ENCODE measurements at regions not wholly inside any gene's neighbourhood (a gene's known extent, or its start where the extent isn't known, plus 50 kb on each side); places are given as distances from the start of the nearest gene placed in this dataset.

DNA sequence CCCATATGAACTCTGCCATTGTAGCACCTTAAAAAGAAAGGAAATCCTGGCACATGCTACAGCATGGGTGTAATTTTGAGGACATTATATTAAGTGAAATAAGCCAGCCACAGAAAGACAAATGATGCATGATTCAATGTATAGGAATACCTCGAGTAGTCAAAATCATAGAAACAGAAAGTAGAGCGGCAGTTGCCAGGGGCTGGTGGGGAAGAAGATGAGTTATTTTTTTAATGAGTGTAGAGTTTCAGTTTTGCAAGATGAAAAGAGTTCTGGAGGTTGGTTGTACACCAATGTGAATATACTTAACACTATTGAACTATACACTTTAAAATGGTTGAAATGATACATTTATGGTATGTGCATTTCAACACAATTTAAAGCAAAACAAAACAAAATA lies 133.0 kb downstream of the ZDHHC21 start:
- no peak for DNase-seq

GRCh38 chr9:14554886-14555285 lies 138.3 kb downstream of the ZDHHC21 start:
- no peak for DNase-seq

DNA sequence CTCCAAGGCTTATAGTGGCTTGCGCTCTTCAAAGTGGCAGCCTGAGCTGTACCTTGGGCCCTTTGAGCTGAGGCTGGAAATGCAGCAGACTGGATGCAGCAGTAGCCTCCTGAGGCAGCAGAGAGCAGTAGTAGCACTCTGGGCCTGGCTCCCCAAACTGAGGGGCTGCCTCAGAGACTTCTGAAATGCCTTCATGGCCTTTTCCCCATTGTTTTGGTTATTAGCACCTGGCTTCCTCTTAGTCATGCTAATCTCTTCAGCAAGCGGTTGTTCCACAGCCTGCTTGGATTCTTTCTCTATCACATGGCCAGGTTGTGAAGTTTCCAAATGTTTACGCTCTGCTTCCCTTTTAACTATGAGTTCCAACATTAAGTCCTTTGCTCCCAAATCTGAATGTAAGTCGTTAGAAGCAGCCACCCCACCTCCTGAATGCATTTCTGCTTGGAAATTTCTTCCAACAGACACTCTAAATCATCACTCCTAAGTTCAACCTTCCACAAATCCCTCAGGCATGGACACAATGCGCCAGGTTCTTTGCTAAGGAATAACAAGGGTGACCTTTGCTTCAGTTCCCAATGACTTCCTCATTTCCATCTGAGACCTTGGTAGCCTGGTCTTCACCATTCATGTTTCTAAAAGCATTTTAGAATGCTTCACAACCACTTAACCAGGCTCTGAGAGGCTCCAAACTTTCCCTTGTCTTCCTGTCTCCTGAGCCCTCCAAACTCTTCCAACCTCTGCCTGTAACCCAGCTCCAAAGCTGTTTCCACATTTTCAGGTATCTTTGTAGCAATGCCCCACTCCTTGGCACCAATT lies 145.8 kb downstream of the ZDHHC21 start:
- no peak for DNase-seq

DNA sequence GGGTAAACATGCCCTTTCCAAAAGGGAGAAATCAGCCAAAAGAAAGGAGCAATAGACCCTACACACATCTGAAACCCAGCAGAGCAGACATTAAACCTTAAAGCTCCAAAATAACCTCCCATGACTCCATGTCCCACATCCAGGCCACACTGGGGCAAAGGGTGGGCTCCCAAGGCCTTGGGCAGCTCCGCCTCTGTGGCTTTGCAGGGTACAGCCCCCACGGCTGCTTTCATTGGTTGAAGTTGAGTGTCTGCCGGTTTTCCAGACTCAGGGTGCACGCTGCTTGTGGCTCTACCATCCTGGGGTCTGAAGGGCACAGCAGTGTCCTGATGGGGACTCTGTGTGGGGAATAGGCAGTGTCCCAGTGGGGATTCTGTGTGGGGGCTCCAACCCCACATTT lies 146.5 kb downstream of the ZDHHC21 start:
- DNase-seq, result no peak

DNA sequence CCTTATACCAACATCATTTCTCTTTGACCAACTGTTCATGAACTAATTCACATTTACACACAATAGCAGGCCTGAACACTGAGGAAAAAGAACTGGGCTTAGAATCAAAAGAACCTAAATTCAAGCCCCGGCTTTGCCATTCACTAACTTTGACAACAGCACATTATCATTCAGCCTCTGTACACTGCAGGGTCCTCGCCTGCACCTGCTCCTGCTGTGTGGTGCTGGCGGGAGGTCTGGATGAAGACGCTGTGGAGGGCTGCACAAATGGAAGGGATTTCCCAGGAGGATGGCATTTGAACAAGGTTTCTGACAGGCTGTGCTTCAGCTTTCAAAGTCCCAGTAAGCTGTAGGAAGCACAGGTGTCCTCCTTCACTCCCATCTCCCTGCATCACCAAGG lies 151.2 kb downstream of the ZDHHC21 start:
- no peak for DNase-seq

DNA sequence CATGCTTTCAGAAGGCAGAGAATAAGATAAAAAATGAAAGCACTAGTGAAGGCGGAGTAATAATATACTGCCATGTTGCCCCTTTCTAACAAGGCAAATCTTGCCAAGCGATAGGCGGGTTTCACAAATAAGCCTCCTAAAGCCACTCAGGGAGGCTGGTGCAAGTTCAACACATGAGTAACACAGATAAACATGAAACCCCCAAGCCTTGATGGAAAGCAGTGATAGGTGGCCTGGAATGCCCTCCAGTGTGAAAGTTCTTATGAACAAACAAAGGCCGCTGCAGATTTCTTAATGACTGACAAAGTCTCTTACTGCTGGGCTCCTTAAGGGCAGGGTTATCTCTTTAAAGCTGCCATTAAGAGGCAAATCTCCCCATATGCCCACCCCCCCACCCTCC lies 154.7 kb downstream of the ZDHHC21 start:
- DNase-seq, result no peak

DNA sequence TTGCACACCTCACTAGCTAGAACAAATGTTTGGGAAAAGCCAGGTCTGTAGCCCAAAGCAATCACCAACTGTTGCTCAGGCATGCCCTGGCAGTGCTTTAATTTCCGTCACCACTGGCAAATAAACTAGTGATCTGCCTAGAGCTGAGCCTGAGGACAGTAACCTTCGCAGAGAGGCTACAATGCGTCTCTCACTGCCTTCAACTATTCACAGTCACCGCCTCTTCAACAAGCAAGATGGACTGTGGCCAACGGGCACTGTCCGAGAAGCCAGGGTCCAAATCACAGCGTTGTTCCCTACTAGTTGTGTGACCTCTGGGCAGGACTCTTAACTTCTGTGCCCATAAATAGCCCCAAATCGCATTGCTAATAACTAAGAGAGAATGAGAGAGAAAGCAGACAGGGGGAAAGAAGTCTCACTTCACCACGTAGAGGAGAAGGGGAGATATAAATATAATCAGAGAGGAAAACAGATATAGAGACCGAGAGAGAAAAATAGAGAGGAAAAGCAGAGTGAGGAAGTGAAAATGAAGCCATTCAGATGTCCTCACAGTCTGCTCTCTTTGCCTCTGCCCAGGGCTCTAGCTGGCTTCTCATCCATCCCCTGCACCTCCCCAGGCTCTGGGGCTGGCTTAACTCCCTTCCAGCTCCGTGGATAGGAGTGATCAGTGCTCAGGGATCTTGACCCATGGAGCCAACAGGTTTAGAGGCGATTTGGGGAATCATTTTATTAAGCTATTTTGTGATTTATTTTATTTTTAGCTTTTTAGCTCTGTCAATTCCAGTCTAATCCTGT lies 157.9 kb downstream of the ZDHHC21 start:
- no peak for DNase-seq

DNA sequence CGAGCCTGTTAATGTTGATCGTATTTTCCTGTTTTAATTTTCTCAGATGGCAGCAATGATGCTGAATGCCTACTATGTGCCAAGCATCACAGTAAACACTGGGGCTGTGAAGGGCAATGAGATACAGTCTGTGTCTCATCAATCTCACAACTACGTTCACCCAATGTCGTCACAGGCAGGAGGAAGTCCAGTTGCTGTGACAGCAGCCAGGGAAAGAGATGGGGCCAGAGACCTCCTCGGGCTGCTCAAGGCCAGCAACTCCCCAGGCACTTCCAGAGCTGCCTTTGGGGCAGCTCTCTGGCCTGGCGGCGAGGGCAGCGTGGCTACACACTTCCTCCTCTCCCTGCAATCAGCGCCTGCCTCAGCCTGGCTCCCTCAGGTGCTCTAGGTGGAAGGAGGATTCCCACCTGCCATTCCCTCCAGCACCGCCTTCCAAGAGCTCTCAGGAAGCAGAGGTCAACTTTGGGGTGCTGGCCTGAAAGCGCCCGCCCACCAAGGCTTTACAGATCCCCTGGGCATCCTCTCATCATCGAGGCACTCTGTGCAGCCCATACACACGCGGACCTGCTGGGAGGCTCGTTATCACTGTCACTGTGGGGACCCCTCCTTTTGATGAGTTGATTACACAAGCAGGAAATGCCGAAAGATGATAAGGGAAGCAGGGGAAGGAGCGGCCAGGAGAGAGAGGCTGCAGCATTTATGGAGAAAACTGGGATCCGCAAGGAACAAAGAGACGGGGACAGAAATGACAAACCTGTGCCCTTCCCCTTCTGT lies 159.2 kb downstream of the ZDHHC21 start:
- DNase-seq, result no peak

DNA sequence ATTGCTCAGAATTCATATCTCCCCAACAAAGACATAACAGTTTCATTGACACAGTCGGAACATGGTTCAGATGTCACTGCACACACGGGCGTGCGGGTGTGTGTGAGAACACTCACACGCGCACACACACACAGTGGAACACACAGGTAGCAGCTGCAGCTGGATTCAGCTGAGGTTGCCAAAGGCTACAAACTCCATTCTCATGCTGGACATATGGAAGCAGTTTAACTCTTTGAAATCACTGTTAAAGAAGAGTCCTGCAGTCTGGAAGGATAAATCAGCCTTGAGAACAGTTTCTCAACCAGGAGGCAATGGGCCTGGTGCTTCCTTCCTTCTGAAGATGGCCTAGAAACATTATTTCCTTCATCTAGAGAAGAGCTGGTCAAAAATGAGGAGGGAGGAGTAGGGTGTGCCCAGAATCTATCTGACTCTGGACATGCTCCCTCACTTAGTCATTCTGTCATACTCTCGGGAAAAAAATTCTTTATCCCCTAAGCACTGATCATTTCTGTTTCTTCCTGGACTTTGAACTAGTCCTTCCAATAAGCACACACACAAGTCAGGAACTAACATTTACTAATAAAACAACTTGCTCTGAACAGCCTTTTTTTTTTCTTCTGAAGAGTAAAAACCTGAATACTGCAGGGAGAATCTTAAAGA lies 160.6 kb downstream of the ZDHHC21 start:
- no peak for DNase-seq

DNA sequence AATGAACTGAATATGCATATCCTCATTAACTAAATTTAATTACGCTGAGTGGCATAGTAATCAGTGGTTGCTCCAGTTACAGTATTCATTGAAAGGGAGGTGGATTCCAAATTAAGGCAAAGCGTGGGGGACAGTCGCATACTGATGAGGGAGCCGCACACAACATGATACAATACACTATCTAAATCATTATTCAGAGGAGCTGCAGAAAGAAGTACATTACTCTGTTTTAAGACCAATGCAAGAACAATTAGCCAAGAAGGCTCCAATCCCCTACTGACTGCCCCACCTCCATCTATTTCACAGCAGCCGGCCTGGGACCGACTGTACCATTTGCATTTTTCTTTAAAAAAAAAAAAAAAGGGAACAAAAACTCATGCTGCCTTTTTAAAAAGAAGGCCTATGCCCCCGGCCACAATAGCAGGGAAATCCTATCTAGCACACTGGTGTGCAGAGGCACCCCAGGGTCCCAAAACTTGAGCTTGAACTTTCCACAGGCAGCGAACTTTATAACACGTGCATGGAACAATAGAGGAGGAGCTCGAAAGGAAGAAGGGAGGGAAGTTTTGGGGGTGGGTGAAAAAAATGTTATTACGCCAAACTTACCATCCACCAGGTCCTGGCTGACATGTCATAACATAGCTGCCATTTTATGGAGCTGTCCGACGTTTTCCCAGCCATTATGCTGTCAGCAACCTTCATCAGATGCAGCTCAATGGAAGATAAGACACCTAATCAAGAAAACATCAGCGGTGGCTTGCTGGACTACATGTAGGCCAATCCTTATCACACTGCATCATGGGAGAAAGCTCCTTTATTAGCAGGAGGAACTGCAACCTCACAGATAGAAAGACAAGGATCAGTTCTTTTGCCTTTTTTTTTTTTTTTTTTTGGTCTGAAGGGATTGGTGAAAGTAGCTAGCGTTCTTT lies 161.6 kb downstream of the ZDHHC21 start:
- no peak for DNase-seq

- no peak for DNase-seq
Measured at GRCh38 chr9:14530841-14531240, 162.4 kb downstream of the ZDHHC21 start.

GRCh38 chr9:14530366-14530765 lies 162.9 kb downstream of the ZDHHC21 start:
- no peak for DNase-seq

DNA sequence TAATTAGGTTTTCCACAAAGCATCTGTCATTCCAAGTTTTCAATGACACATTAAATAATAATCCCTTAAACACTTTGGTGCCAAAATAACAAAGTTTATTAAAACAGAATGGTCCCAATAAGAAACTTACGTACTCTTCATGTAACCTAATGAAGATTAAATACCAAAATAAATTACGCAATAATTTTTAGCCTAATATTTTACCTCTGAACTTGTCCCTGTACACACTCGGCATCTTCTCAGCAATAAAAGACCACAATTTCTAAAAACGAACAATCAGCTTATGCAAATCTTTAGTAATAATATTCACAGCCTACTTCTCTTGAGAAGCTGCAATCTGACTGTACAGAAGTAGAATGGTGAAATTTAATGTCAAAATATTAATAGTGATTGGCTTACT lies 163.6 kb downstream of the ZDHHC21 start:
- no peak for DNase-seq

DNA sequence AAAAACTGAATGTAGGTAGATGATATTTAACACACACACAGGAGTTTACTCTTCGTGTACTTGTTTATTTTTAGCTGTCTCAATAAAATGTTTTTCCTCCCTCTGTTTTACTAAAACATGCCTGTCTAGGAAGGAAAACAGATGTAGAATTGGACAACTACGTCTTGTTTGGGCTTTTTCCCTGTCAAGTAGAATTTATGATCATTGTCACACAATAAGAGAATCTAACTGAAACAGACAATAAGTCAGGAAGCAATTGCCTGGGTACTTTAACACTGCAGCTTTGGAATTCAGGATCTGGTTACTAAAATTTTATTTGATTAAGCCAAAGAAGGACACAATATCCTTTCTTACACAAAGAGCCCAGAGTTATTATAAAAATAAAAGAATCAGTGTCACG lies 164.2 kb downstream of the ZDHHC21 start:
- no peak for DNase-seq

DNA sequence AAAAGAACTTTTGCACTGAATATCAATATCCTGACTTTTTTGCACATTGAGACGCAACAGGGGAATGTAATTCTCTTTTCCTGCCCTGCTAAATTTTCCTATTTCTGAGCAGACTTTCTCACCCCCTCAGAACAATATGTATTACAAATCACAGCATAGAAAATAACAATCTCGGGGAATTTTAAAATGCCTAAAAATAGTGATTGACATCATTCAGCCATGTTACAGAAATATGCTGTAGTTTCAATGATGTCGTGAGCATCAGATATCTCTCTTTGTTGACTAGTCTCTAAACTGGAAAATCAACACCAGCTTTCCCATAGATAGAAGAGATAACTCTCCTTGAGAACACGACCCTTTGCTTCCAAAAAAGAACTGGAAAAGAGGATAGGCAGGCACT lies 166.7 kb downstream of the ZDHHC21 start:
- DNase-seq, result no peak

DNA sequence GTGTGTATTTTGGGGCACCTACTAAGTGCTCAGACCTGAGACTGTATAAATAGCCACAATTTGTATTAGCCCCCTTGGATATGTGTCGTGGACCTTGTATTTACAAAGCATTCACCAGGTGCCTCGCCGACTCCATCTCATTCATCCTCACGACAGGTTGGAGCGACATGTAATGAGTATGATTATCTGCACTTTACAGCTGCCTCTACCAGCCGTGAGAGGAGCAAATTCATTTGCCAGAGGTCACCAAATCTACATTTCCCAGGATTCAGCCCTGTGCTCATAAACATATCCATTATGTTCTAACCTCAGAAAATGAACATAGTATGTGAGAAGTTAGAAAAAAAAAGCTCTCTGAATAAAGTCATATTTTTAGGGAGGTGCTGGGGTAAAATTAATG lies 167.4 kb downstream of the ZDHHC21 start:
- no peak for DNase-seq

GRCh38 chr9:14524873-14525515 lies 168.2 kb downstream of the ZDHHC21 start:
- no peak for DNase-seq

- no peak for DNase-seq
Measured at GRCh38 chr9:14523545-14523944, 169.7 kb downstream of the ZDHHC21 start.

DNA sequence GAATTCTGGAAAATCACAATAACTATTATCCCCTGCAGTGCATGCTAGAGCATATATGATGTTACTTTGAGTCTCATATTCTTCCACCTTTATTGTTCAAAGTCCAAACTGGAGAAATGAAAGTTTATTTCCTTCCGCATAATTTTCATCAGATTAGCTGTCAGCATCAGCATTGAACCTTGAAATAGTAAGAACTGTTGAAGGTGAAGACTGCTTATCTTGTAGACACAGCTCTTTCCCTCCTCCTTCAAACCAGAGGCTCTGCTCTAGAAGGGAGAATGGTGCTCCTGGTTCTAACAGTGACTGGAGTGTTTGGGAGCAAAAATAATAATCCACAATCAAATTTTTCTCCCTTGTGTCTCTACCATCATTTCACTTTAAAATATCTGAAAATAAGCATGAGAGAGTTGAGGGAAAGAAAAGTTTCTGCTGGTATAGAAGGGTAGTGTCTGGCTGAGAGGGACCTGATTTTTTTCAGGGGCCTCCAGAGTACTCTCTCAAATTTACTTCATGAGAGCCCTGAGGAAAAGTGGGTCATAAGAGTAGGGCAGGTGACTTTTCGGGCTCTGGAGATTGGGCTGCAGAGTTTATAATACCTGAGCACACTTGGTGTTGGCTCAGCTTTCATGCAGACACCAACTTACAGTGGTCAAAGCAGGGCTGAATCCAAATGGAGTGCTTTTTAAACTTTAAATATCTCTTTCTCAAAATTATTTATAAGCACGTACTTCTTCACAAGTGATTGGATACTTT lies 170.4 kb downstream of the ZDHHC21 start:
- no peak for DNase-seq

GRCh38 chr9:14520341-14520740 lies 172.9 kb downstream of the ZDHHC21 start:
- no peak for DNase-seq
